Spinal cord (tissue), 9 donors: ENCODE measurements at regions not wholly inside any gene's neighbourhood (a gene's known extent, or its start where the extent isn't known, plus 50 kb on each side); places are given as distances from the start of the nearest gene placed in this dataset.
A peak's percentile ranks its signal among the peaks of the same experiment; 100 is the strongest.

Experiments used
- DNase-seq, 6 donors: peaks; one replicate each; pipeline versions ENCODE4 v3.0.0 to v3.0.0-alpha.2; 2013 to 2015; ENCODE audit warnings: low spot score in 6 of 6, low read depth in 4 of 6
- H3K27ac ChIP-seq: one replicate; pipeline ENCODE4 v1.5.1; 2013; ENCODE audit warnings: low read depth, low read length, control low read depth
- H3K27me3 ChIP-seq: one replicate; pipeline ENCODE4 v1.6.1; 2013; ENCODE audit warnings: low read length; ENCODE audit not compliant: control insufficient read depth, insufficient read depth
- H3K36me3 ChIP-seq: one replicate; pipeline ENCODE4 v1.6.1; 2013; ENCODE audit warnings: low read length; ENCODE audit not compliant: control insufficient read depth, insufficient read depth
- H3K4me1 ChIP-seq: one replicate; pipeline ENCODE4 v1.6.1; 2013; ENCODE audit warnings: low read length; ENCODE audit not compliant: control insufficient read depth, insufficient read depth
- H3K4me3 ChIP-seq: one replicate; pipeline ENCODE4 v1.5.1; 2013; ENCODE audit warnings: low read depth, low read length, control low read depth
- H3K9me3 ChIP-seq: one replicate; pipeline ENCODE4 v1.6.1; 2013; ENCODE audit warnings: low read length; ENCODE audit not compliant: control insufficient read depth, insufficient read depth
- WGBS: methylation state at CpG from one replicate; pipeline ENCODE4 v1.1.5; 2013; ENCODE audit warnings: missing lambda C conversion rate; ENCODE audit not compliant: insufficient coverage; 5-methylcytosine and 5-hydroxymethylcytosine counted together
- donor health status: healthy.

- no peak overlapping the region for H3K27ac ChIP-seq
- WGBS = 80% methylated on average over 6 of the region's 6 CpGs
- H3K4me1 ChIP-seq = no peaks in the 10 kb centered on the region
Measured at GRCh38 chr10:44685220-44685619, 225.9 kb upstream of the TMEM72 start.

DNA sequence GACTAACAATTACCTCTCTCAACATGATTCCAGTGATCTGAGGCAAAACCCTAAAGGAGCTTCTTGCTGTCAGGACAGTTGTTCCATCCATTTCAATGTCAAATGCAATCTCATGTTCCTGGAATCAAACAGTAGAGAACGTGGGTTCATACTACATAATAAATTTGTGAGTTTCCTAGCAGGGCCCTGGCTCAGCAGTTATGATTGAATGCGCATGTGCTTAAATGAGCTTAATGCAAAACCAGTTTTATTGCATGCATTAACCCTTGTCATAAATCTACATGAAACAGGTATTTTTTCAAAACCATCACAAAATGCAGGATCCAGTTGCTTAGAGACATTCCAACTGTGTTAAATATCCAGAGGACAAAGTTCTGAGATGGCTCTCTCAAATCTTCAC, 225.4 kb upstream of the TMEM72 start:
- no peaks in the 10 kb centered on the region for H3K27me3 ChIP-seq
- no peaks in the 10 kb centered on the region for H3K36me3 ChIP-seq
- no peak overlapping the region for H3K4me3 ChIP-seq
- no peaks in the 10 kb centered on the region for H3K9me3 ChIP-seq
- no peaks in the 10 kb centered on the region for H3K4me1 ChIP-seq
- WGBS = 90% methylated on average over 2 of the region's 2 CpGs
- no peak overlapping the region for H3K27ac ChIP-seq
- DNase-seq = peak in 1 of 6 donors; percentile 16

More at GRCh38 chr10:44685220-44685619, 225.9 kb upstream of the TMEM72 start:
- Histone ChIP-seq H3K27me3 (no peaks in the 10 kb centered on the region), H3K9me3 (no peaks in the 10 kb centered on the region), H3K36me3 (no peaks in the 10 kb centered on the region), H3K4me3 (no peak overlapping the region)
- DNase-seq = no peak

DNA sequence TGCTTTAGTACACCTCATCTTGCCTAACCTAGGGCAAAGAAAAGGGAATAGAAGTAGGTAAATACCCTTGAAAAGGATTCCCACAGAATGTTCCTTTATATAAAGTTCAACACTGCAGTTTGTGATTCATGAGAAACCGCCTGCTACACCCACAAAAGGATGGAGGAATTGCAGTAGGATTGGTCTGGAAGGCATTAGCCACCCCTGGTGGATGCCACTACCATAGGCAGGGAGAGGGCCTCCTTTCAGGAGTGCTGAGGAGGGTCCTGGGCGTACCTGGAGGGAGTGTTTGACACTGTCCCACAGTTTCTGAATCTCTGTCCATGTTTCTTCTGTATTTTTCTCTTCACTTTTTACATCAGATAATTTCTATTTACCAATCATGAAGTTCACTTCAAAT, 221.8 kb upstream of the TMEM72 start:
- no peaks in the 10 kb centered on the region for H3K4me1 ChIP-seq
- H3K27me3 ChIP-seq = no peaks in the 10 kb centered on the region
- DNase-seq = no peak
- no peaks in the 10 kb centered on the region for H3K9me3 ChIP-seq
- WGBS = 67% methylated on average over 1 of the region's 2 CpGs
- H3K36me3 ChIP-seq = no peaks in the 10 kb centered on the region
- H3K27ac ChIP-seq = no peak overlapping the region
- no peak overlapping the region for H3K4me3 ChIP-seq

- Histone ChIP-seq H3K27me3 (no peaks in the 10 kb centered on the region), H3K4me1 (no peaks in the 10 kb centered on the region), H3K9me3 (no peaks in the 10 kb centered on the region), H3K36me3 (no peaks in the 10 kb centered on the region), H3K27ac (peak overlapping the region; percentile 38), H3K4me3 (no peak overlapping the region)
- DNase-seq = peak in 2 of 6 donors; percentile 43 to 52
- WGBS = 43% methylated on average over 5 of the region's 6 CpGs
Measured at GRCh38 chr10:44696496-44696895, 214.6 kb upstream of the TMEM72 start.

DNA sequence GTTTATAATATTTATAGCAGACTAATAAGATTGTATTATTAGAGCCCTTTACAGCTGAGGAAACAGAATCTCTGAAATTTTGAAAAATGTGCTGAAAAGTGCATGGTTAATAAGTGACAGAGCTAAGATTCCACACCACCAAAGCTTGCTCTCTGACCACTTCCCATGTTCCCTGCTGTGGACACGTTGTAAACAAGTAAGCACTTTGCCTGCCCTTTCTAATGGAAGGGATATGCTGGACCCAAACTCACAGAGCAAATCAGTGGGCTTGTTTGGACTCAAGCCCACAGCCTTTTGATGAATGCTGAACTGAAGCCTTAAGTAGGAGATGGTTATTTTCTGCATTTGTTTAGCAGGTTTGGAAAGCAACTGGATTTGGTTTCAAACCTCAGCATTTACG, 214.0 kb upstream of the TMEM72 start:
- H3K36me3 ChIP-seq = no peaks in the 10 kb centered on the region
- peak in 1 of 6 donors; percentile 30 for DNase-seq
- no peaks in the 10 kb centered on the region for H3K4me1 ChIP-seq
- WGBS = 33% methylated on average over 1 of the region's 2 CpGs
- peak overlapping the region; percentile 38 for H3K27ac ChIP-seq
- H3K4me3 ChIP-seq = no peak overlapping the region
- no peaks in the 10 kb centered on the region for H3K9me3 ChIP-seq
- no peaks in the 10 kb centered on the region for H3K27me3 ChIP-seq

GRCh38 chr10:44702531-44702930, 208.6 kb upstream of the TMEM72 start:
- no peak for DNase-seq
- no peak overlapping the region for H3K27ac ChIP-seq
- H3K4me3 ChIP-seq = no peak overlapping the region
- H3K27me3 ChIP-seq = no peaks in the 10 kb centered on the region
- no peaks in the 10 kb centered on the region for H3K36me3 ChIP-seq
- no peaks in the 10 kb centered on the region for H3K4me1 ChIP-seq
- H3K9me3 ChIP-seq = no peaks in the 10 kb centered on the region
- no CpG with 5 or more reads among the region's 1 CpG for WGBS

DNA sequence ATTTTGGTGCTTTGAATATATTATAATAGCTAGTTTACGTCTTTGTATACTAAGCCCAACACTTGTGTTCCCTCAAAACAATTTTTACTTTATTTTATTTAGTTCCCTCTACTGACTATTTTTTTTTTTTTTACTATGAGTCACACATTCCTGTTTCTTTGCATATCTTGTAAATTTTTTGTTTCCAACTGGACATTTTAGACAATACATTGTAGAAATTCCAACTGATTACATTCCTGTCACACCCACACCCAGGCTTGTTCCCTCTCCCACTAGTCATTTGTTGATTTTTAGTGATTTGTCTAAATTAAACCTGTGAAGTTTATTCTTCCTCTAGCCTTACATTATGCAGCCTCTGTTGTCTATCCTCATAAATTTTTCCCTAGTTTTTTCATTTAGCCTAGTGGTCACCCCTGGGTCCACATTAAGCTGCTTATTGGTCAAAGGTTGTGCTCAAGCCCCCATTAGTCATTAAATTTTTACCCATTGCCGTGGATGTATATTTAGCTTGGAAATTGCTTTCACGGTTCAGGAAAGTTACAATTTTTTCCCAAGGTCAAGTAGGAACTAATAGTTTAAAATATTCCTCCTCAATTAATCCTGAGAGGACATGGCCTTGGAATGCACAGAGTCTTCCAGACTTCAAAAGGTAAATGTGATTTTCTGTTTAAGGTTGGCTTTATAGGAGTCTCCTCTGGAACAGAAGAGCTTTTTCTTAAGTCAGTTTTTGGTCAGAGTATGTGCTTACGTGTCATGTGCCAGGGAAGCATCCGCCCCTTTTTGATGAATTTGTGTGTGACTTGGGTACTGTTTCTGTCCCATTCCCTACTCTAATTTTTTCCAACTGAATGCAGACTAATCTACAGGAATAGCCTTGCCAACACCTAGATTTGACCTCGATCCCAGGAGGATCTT, 207.6 kb upstream of the TMEM72 start:
- no peaks in the 10 kb centered on the region for H3K27me3 ChIP-seq
- H3K36me3 ChIP-seq = no peaks in the 10 kb centered on the region
- no peak overlapping the region for H3K4me3 ChIP-seq
- H3K9me3 ChIP-seq = no peaks in the 10 kb centered on the region
- no peak overlapping the region for H3K27ac ChIP-seq
- WGBS = 100% methylated on average over 1 of the region's 6 CpGs
- DNase-seq = no peak
- no peaks in the 10 kb centered on the region for H3K4me1 ChIP-seq

- no peak for DNase-seq
- no peaks in the 10 kb centered on the region for H3K9me3 ChIP-seq
- no peak overlapping the region for H3K4me3 ChIP-seq
- H3K27ac ChIP-seq = no peak overlapping the region
- 83% methylated on average over 1 of the region's 1 CpG for WGBS
- H3K4me1 ChIP-seq = no peaks in the 10 kb centered on the region
- H3K27me3 ChIP-seq = no peaks in the 10 kb centered on the region
- H3K36me3 ChIP-seq = no peaks in the 10 kb centered on the region
Measured at GRCh38 chr10:44704616-44705015, 206.5 kb upstream of the TMEM72 start.

- H3K9me3 ChIP-seq = no peaks in the 10 kb centered on the region
- no peak overlapping the region for H3K4me3 ChIP-seq
- H3K27me3 ChIP-seq = no peaks in the 10 kb centered on the region
- DNase-seq = no peak
- no peak overlapping the region for H3K27ac ChIP-seq
- H3K36me3 ChIP-seq = no peaks in the 10 kb centered on the region
- H3K4me1 ChIP-seq = no peaks in the 10 kb centered on the region
Measured at GRCh38 chr10:44706745-44707144, 204.4 kb upstream of the TMEM72 start.

DNA sequence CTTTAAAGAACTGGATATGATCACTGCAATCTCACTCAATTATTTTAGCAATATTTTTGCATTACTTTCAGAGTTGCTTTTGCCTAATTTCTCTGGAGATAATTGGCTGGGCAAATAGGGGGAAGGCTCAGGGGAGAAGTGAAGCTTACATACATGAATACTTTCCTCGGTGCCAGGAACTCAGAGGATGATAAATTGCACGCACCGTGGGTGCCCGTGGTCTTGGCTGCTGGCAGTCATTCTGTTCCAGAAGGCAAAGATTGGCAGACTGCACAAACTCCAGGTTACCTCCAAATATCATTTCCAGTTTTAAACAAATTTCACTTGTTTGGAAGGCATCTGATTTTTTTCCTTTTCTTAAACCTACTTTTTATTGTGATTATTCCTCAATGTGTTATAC, 197.8 kb upstream of the TMEM72 start:
- H3K9me3 ChIP-seq = peaks cover 1% of the 10 kb centered on the region
- no peak overlapping the region for H3K4me3 ChIP-seq
- H3K4me1 ChIP-seq = peaks cover 3% of the 10 kb centered on the region
- WGBS = 42% methylated on average over 4 of the region's 4 CpGs
- H3K27ac ChIP-seq = no peak overlapping the region
- peak in 1 of 6 donors; percentile 9 for DNase-seq
- H3K36me3 ChIP-seq = no peaks in the 10 kb centered on the region
- no peaks in the 10 kb centered on the region for H3K27me3 ChIP-seq
